ENCODE measurements at regions not wholly inside any gene's neighbourhood (a gene's known extent, or its start where the extent isn't known, plus 50 kb on each side); places are given as distances from the start of the nearest gene placed in this dataset.

GRCh38 chr17:21814776-21815175 is 122.5 kb downstream of the KCNJ18 start:
- Mint-ChIP-seq H3K27ac (ENCODE audit: unreplicated experiment) (no peak overlapping the region), H3K9me3 (ENCODE audit: low read depth, unreplicated experiment) (peaks cover 7% of the 10 kb centered on the region), H3K4me1 (ENCODE audit: low read depth, unreplicated experiment) (no peaks in the 10 kb centered on the region), H3K36me3 (ENCODE audit: insufficient read depth, unreplicated experiment) (no peaks in the 10 kb centered on the region), H3K4me3 (ENCODE audit: low read depth, unreplicated experiment) (no peak overlapping the region), H3K27me3 (ENCODE audit: unreplicated experiment) (no peaks in the 10 kb centered on the region)
- no peak for TF ChIP-seq CTCF (IDR thresholded peaks at IDR 0.05; ENCODE audit: unreplicated experiment)
- DNase-seq = no peak
- intact Hi-C loops (cut with micrococcal nuclease; ENCODE audit: unreplicated experiment) = no loop called here
- CTCF ChIA-PET = no interaction called here
- no TSS peak for BruUV-seq (replicated peaks)

GRCh38 chr17:21815352-21816063 is 123.2 kb downstream of the KCNJ18 start:
- intact Hi-C loops (cut with micrococcal nuclease; ENCODE audit: unreplicated experiment) = no loop called here
- Mint-ChIP-seq H3K27me3 (ENCODE audit: unreplicated experiment) (no peaks in the 10 kb centered on the region), H3K9me3 (ENCODE audit: low read depth, unreplicated experiment) (peaks cover 7% of the 10 kb centered on the region), H3K27ac (ENCODE audit: unreplicated experiment) (no peak overlapping the region), H3K4me1 (ENCODE audit: low read depth, unreplicated experiment) (no peaks in the 10 kb centered on the region), H3K4me3 (ENCODE audit: low read depth, unreplicated experiment) (no peak overlapping the region), H3K36me3 (ENCODE audit: insufficient read depth, unreplicated experiment) (no peaks in the 10 kb centered on the region)
- no TSS peak for BruUV-seq (replicated peaks)
- no peak for DNase-seq
- TF ChIP-seq CTCF (IDR thresholded peaks at IDR 0.05; ENCODE audit: unreplicated experiment) = no peak
- CTCF ChIA-PET = no interaction called here

DNA sequence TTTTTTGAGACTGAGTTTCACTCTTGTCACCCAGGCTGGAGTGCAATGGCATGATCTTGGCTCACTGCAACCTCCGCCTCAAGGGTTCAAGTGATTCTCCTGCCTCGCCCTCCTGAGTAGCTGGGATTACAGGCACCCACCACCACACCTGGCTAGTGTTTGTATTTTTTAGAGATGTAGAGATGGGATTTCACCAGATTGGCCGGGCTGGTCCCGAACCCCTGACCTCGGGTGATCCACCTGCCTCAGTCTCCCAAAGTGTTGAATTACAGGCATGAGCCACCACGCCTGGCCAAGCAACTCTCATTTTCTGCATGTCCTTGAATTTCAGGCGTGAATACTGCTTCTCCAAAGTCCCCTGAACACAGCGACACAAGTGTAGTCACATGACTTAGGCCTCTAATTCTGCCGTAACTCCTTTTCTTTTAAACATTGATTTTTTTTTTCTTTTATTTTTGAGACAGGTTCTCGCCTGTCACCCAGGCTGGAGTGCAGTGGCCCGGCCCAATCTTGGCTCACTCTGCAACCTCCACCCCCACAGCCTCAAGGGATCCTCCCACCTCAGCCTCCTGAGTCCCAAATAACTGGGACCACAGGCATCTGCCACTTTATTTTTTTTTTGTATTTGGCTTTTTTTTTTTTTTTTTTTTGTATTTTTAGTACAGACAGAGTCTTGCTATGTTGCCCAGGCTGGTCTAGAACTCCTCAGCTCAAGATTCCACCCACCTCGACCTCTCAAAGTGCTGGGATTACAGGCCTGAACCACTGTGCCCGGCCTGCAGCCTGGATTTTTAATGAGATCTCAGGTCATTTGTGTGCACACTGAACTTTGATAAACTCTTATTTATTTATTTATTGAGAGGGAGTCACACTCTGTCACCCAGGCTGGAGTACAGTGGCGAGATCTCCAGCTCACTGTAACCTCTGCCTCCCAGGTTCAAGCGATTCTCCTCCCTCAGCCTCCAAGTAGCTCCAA is 124.6 kb downstream of the KCNJ18 start:
- no peak for DNase-seq
- Mint-ChIP-seq H3K36me3 (ENCODE audit: insufficient read depth, unreplicated experiment) (no peaks in the 10 kb centered on the region), H3K27me3 (ENCODE audit: unreplicated experiment) (no peaks in the 10 kb centered on the region), H3K9me3 (ENCODE audit: low read depth, unreplicated experiment) (peaks cover 7% of the 10 kb centered on the region), H3K4me3 (ENCODE audit: low read depth, unreplicated experiment) (no peak overlapping the region), H3K4me1 (ENCODE audit: low read depth, unreplicated experiment) (no peaks in the 10 kb centered on the region), H3K27ac (ENCODE audit: unreplicated experiment) (no peak overlapping the region)
- intact Hi-C loops (cut with micrococcal nuclease; ENCODE audit: unreplicated experiment) = no loop called here
- no peak for TF ChIP-seq CTCF (IDR thresholded peaks at IDR 0.05; ENCODE audit: unreplicated experiment)
- no TSS peak for BruUV-seq (replicated peaks)
- CTCF ChIA-PET = no interaction called here

GRCh38 chr17:21817791-21818364 is 125.6 kb downstream of the KCNJ18 start:
- Mint-ChIP-seq H3K36me3 (ENCODE audit: insufficient read depth, unreplicated experiment) (no peaks in the 10 kb centered on the region), H3K27ac (ENCODE audit: unreplicated experiment) (no peak overlapping the region), H3K27me3 (ENCODE audit: unreplicated experiment) (no peaks in the 10 kb centered on the region), H3K9me3 (ENCODE audit: low read depth, unreplicated experiment) (peaks cover 7% of the 10 kb centered on the region), H3K4me3 (ENCODE audit: low read depth, unreplicated experiment) (no peak overlapping the region), H3K4me1 (ENCODE audit: low read depth, unreplicated experiment) (no peaks in the 10 kb centered on the region)
- CTCF ChIA-PET = no interaction called here
- intact Hi-C loops (cut with micrococcal nuclease; ENCODE audit: unreplicated experiment) = no loop called here
- no TSS peak for BruUV-seq (replicated peaks)
- no peak for DNase-seq
- TF ChIP-seq CTCF (IDR thresholded peaks at IDR 0.05; ENCODE audit: unreplicated experiment) = no peak

Data from Calu3 (cell line).